HT-29 (cell line): ENCODE measurements at regions not wholly inside any gene's neighbourhood (a gene's known extent, or its start where the extent isn't known, plus 50 kb on each side); places are given as distances from the start of the nearest gene placed in this dataset.
"Not testable (repeated sequence)": the region's sequence is repeated elsewhere in the genome, so short reads cannot be mapped to it uniquely, and the experiment has no call there.

ENCODE experiments used
- DNase-seq: peaks from one replicate; pipeline ENCODE4 v3.0.0-alpha.2; 2015; ENCODE audit warnings: low spot score

GRCh38 chr7:132030086-132030568, 473.7 kb upstream of the PODXL start:
- DNase-seq = no peak

GRCh38 chr7:132029369-132030085, 473.1 kb upstream of the PODXL start:
- DNase-seq = no peak

- no peak for DNase-seq
These were observed 471.9 kb upstream of the PODXL start for GRCh38 chr7:132028144-132028920.

GRCh38 chr7:132024290-132024689, 467.9 kb upstream of the PODXL start:
- DNase-seq = no peak

GRCh38 chr7:132023466-132023865, 467.0 kb upstream of the PODXL start:
- no peak for DNase-seq

GRCh38 chr7:132022188-132022587, 465.8 kb upstream of the PODXL start:
- no peak for DNase-seq

- DNase-seq = no peak
These were observed 463.3 kb upstream of the PODXL start for GRCh38 chr7:132019703-132020102.

GRCh38 chr7:132009778-132010177, 453.4 kb upstream of the PODXL start:
- no peak for DNase-seq

GRCh38 chr7:132004529-132004928, 448.1 kb upstream of the PODXL start:
- DNase-seq = no peak

- DNase-seq = no peak
These were observed 446.0 kb upstream of the PODXL start for GRCh38 chr7:132002343-132002968.

- no peak for DNase-seq
These were observed 444.7 kb upstream of the PODXL start for GRCh38 chr7:132001146-132001545.

GRCh38 chr7:131999193-131999592, 442.8 kb upstream of the PODXL start:
- no peak for DNase-seq

- no peak for DNase-seq
These were observed 438.9 kb upstream of the PODXL start for GRCh38 chr7:131995324-131995723.

GRCh38 chr7:131981069-131981468, 424.6 kb upstream of the PODXL start:
- DNase-seq = not testable (repeated sequence)

GRCh38 chr7:131978118-131978517, 421.7 kb upstream of the PODXL start:
- not testable (repeated sequence) for DNase-seq

GRCh38 chr7:131976411-131976810, 420.0 kb upstream of the PODXL start:
- DNase-seq = no peak

- no peak for DNase-seq
These were observed 418.2 kb upstream of the PODXL start for GRCh38 chr7:131974671-131975070.

- DNase-seq = no peak
These were observed 415.8 kb upstream of the PODXL start for GRCh38 chr7:131972251-131972650.

- DNase-seq = no peak
These were observed 414.2 kb upstream of the PODXL start for GRCh38 chr7:131970602-131971001.

GRCh38 chr7:131969560-131969959, 413.1 kb upstream of the PODXL start:
- no peak for DNase-seq

- no peak for DNase-seq
These were observed 410.8 kb upstream of the PODXL start for GRCh38 chr7:131967216-131967730.

- DNase-seq = no peak
These were observed 407.8 kb upstream of the PODXL start for GRCh38 chr7:131964203-131964602.
